Mammary epithelial cell (primary cell): ENCODE measurements at regions not wholly inside any gene's neighbourhood (a gene's known extent, or its start where the extent isn't known, plus 50 kb on each side); places are given as distances from the start of the nearest gene placed in this dataset.

ENCODE experiments used
- EZH2 ChIP-seq: IDR thresholded peaks from 2 replicates; pipeline ENCODE4 v1.6.1; 2012; ENCODE audit warnings: low read length, inconsistent platforms, borderline replicate concordance
- TF ChIP-seq, protein P1 (sequence below), 2 donors: IDR thresholded peaks in 1 of 2; conservative IDR thresholded peaks in 1 of 2; 2 replicates each; pipeline ENCODE4 v1.5.1; 2011 to 2012; ENCODE audit warnings: inconsistent platforms in 2 of 2, low read length in 2 of 2, mild to moderate bottlenecking in 2 of 2, control low read depth in 1 of 2, low read depth in 1 of 2; ENCODE audit not compliant: insufficient read depth in 1 of 2; ENCODE audit errors: extremely low read depth in 1 of 2

- TF ChIP-seq, protein P1, sequence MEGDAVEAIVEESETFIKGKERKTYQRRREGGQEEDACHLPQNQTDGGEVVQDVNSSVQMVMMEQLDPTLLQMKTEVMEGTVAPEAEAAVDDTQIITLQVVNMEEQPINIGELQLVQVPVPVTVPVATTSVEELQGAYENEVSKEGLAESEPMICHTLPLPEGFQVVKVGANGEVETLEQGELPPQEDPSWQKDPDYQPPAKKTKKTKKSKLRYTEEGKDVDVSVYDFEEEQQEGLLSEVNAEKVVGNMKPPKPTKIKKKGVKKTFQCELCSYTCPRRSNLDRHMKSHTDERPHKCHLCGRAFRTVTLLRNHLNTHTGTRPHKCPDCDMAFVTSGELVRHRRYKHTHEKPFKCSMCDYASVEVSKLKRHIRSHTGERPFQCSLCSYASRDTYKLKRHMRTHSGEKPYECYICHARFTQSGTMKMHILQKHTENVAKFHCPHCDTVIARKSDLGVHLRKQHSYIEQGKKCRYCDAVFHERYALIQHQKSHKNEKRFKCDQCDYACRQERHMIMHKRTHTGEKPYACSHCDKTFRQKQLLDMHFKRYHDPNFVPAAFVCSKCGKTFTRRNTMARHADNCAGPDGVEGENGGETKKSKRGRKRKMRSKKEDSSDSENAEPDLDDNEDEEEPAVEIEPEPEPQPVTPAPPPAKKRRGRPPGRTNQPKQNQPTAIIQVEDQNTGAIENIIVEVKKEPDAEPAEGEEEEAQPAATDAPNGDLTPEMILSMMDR (conservative IDR thresholded peaks at IDR 0.05 in 1 of 2, IDR thresholded peaks at IDR 0.05 in 1 of 2; ENCODE audit: extremely low read depth in 1 of 2, insufficient read depth in 1 of 2, low read depth in 1 of 2, low read length in 2 of 2) = no peak
- TF ChIP-seq EZH2 = no peak
Measured at GRCh38 chr6:164183556-164184123, 769.1 kb downstream of the QKI start.
